ENCODE measurements at regions not wholly inside any gene's neighbourhood (a gene's known extent, or its start where the extent isn't known, plus 50 kb on each side); places are given as distances from the start of the nearest gene placed in this dataset.

DNA sequence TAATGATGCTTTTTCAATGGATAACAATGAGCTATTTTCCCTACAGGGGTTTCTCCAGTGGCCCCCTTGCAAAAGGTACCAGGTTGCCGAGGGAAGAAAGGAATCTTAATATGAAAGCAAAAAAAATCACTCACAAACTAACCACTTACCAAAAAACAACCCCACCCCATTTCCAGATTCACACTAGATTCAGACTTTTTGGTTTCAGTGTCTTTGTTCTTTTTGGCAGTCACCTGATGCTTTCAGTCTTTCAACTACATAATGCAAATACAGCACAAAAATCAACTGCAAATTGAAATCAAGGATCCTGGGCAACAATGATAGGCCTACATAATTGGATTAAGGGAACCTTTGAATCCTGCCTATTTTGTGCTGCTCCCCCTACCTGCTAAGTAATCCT is 71.1 kb upstream of the RAP2B start:
- DNase-seq (ENCODE audit: low read depth) = no peak
- in situ Hi-C loops (cut with HindIII; ENCODE audit: low sequenced_read_pairs) = no loop called here

DNA sequence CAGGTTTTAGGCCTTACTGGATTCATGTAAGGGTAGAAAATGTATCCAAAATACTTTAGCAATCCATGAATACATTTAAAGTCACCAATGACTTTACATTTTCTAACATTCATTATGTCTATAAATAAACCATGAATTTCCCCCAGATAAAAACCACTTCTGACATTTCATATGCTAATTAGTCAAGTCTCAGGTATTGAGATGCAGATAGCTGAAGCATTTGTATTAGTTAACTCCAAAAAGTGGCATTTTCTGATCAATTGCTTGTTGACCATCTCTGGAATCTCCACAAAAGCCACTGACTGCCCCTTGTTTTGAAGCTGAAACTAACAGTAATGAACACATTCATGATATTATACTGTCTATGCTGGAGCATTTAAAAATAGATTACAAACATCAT is 68.4 kb upstream of the RAP2B start:
- no peak for DNase-seq (ENCODE audit: low read depth)
- TF ChIP-seq, protein P1, sequence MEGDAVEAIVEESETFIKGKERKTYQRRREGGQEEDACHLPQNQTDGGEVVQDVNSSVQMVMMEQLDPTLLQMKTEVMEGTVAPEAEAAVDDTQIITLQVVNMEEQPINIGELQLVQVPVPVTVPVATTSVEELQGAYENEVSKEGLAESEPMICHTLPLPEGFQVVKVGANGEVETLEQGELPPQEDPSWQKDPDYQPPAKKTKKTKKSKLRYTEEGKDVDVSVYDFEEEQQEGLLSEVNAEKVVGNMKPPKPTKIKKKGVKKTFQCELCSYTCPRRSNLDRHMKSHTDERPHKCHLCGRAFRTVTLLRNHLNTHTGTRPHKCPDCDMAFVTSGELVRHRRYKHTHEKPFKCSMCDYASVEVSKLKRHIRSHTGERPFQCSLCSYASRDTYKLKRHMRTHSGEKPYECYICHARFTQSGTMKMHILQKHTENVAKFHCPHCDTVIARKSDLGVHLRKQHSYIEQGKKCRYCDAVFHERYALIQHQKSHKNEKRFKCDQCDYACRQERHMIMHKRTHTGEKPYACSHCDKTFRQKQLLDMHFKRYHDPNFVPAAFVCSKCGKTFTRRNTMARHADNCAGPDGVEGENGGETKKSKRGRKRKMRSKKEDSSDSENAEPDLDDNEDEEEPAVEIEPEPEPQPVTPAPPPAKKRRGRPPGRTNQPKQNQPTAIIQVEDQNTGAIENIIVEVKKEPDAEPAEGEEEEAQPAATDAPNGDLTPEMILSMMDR (IDR thresholded peaks at IDR 0.05; ENCODE audit: low read depth, low read length, missing control alignments) = no peak
- in situ Hi-C loops (cut with HindIII; ENCODE audit: low sequenced_read_pairs) = no loop called here
- H3K4me3 ChIP-seq (ENCODE audit: low read depth, low read length) = no peak overlapping the region

More for the DNA sequence above, 71.1 kb upstream of the RAP2B start:
- TF ChIP-seq, protein P1 (IDR thresholded peaks at IDR 0.05; ENCODE audit: low read depth, low read length, missing control alignments) = no peak
- H3K4me3 ChIP-seq (ENCODE audit: low read depth, low read length) = no peak overlapping the region

DNA sequence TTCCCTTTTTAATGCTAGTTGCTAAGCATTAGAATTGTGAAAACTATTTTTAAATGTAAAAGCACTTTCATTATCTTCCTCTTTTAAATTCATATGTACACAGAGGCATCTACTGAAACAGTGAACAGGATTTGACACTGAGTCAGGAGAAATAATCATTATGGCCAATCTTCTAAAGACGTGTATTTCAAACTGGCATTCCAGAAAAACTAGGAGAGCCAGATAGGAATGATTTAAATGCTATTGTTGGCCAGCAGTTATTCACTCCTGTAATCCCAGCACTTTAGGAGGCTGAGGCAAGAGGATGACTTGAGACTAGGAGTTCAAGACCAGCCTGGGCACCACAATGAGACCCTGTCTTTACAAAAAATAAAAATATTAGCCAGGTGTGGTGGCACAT is 67.6 kb upstream of the RAP2B start:
- no peak for DNase-seq (ENCODE audit: low read depth)
- in situ Hi-C loops (cut with HindIII; ENCODE audit: low sequenced_read_pairs) = no loop called here

DNA sequence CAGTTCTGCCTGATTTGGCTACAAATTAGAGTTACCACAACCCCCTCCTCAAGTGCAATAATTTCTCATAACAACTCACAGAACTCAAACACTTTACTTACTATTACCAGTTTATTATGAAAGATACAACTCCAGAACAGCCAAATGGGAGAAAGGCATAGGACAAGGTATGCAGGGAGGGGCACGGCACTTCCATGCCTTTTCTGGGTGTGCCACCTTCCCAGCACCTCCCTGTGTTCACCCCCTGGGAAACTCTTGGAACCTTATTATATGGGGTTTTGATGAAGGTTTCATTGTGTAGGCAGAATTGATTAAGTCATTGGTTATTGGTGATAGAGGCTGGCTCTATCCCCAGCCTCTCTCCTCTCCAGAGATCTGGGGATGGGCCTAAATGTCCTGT is 66.6 kb upstream of the RAP2B start:
- in situ Hi-C loops (cut with HindIII; ENCODE audit: low sequenced_read_pairs) = no loop called here
- TF ChIP-seq, protein P1 (IDR thresholded peaks at IDR 0.05; ENCODE audit: low read depth, low read length, missing control alignments) = no peak
- no peak for DNase-seq (ENCODE audit: low read depth)
- no peak overlapping the region for H3K4me3 ChIP-seq (ENCODE audit: low read depth, low read length)

More for the DNA sequence above, 67.6 kb upstream of the RAP2B start:
- TF ChIP-seq, protein P1 (IDR thresholded peaks at IDR 0.05; ENCODE audit: low read depth, low read length, missing control alignments) = no peak
- H3K4me3 ChIP-seq (ENCODE audit: low read depth, low read length) = no peak overlapping the region

DNA sequence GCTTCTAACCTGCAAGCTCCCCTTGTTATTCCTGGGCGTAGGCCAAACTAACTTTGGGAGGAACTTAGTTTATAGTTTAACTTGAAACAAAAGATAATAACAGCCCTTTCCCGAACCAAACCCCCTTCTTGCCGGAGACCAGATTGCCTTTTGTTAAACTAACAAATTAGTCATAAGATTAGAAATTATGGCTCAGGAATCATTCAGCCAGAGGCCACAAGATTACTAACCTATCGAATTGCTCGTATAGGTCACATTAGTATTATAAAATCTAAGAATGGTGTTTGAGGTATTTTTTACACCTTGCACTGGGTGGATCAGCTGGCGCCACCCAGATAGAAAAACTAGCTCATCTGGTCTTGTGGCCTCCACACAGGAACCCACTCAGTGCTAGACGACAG is 65.3 kb upstream of the RAP2B start:
- DNase-seq (ENCODE audit: low read depth) = no peak
- no peak overlapping the region for H3K4me3 ChIP-seq (ENCODE audit: low read depth, low read length)
- TF ChIP-seq, protein P1 (IDR thresholded peaks at IDR 0.05; ENCODE audit: low read depth, low read length, missing control alignments) = no peak
- in situ Hi-C loops (cut with HindIII; ENCODE audit: low sequenced_read_pairs) = no loop called here

DNA sequence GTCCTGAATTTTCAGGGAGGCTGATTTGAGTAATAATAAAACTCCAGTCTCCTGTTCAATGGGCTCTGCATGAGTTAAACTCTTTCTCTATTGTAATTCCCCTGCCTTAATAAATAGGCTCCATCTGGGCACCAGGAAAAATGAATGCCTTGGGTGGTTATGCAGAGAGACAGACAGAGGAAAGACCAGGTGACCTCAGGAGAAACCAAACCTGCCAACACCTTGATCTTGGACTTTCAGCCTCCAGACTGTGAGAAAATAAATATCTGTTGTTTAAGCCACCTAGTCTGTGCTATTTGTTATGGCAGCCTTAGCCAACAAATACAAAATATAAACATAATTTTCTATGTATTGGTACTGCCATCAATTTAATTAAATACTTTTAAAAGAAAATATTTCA is 64.8 kb upstream of the RAP2B start:
- DNase-seq (ENCODE audit: low read depth) = no peak
- no peak overlapping the region for H3K4me3 ChIP-seq (ENCODE audit: low read depth, low read length)
- in situ Hi-C loops (cut with HindIII; ENCODE audit: low sequenced_read_pairs) = no loop called here
- TF ChIP-seq, protein P1 (IDR thresholded peaks at IDR 0.05; ENCODE audit: low read depth, low read length, missing control alignments) = no peak

DNA sequence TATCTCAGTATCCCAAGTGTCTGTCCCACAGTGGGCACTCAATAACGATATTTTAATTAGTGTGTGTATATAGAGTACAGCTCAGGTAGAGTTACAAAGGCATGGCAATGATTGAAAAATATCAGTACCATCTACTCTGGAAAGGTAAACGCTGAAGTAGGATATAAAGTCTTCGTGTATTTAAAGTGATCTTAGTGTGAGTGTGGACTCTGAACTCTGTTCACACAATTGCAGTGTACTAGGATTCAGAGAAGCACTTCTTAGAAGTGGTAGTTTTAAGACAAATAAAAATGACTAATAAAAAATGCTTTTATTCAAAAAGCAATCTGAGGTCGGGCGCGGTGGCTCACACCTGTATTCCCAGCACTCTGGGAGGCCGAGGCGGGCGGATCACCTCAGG is 62.9 kb upstream of the RAP2B start:
- TF ChIP-seq, protein P1 (IDR thresholded peaks at IDR 0.05; ENCODE audit: low read depth, low read length, missing control alignments) = no peak
- H3K4me3 ChIP-seq (ENCODE audit: low read depth, low read length) = no peak overlapping the region
- no peak for DNase-seq (ENCODE audit: low read depth)
- in situ Hi-C loops (cut with HindIII; ENCODE audit: low sequenced_read_pairs) = no loop called here
